ENCODE measurements at regions not wholly inside any gene's neighbourhood (a gene's known extent, or its start where the extent isn't known, plus 50 kb on each side); places are given as distances from the start of the nearest gene placed in this dataset.

DNA sequence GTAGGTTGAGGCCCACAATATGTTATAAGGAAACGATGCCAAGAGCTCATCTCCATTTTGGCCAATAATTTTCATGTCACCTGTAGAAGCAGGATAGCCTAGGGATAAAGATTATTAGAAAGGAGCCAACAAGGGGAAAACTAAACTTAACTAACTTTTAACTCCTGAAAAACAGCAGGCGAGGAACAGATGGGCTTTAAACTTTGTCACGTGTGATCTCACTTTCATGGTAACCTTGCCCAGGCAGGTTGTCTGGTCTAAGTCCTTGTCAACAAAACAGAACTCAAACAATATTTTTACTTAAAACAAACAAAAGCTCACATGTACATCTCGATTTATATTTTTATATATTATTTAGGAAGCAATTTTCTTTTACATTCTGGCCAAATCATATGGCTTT is 1672.0 kb downstream of the TP53TG3F start:
- H4K20me1 ChIP-seq (ENCODE audit: control insufficient read depth, insufficient read depth, low read length, poor library complexity, severe bottlenecking) = no peaks in the 10 kb centered on the region
- Mint-ChIP-seq H3K4me1 (no peaks in the 10 kb centered on the region), H3K9me3 (ENCODE audit: insufficient read depth) (peaks cover 3% of the 10 kb centered on the region), H3K4me3 (no peak overlapping the region), H3K27ac (no peak overlapping the region), H3K27me3 (no peaks in the 10 kb centered on the region)
- POLR2A ChIA-PET = no interaction called here
- no peak for ATAC-seq (ENCODE audit: low read depth)
- H3K4me1 ChIP-seq (ENCODE audit: control insufficient read depth in 2 of 2, insufficient read depth in 2 of 2, low read length in 2 of 2) = no peaks in the 10 kb centered on the region
- no peak overlapping the region for H3K27ac ChIP-seq (ENCODE audit: low read length in 2 of 2)
- H2AFZ ChIP-seq (ENCODE audit: insufficient read depth, low read depth, low read length, poor library complexity, severe bottlenecking) = no peak overlapping the region
- H3K36me3 ChIP-seq (replicated peaks in 1 of 2; ENCODE audit: control extremely low read depth in 1 of 2, control insufficient read depth in 1 of 2, extremely low read depth in 1 of 2, insufficient read depth in 2 of 2, low read length in 1 of 2) = no peaks in the 10 kb centered on the region
- DNase-seq = no peak
- WGBS (ENCODE audit: insufficient coverage) = 67% methylated on average over 2 of the region's 4 CpGs
- no peak overlapping the region for H3K4me2 ChIP-seq (replicated peaks; ENCODE audit: low read depth, low read length, poor library complexity, severe bottlenecking)
- H3K9me3 ChIP-seq (ENCODE audit: control extremely low read depth in 1 of 3, control insufficient read depth in 2 of 3, insufficient read depth in 1 of 3, low read length in 2 of 3) = peaks cover 0 to 5% (median 2%) of the 10 kb centered on the region in 3 donors
- TF ChIP-seq, protein P1, sequence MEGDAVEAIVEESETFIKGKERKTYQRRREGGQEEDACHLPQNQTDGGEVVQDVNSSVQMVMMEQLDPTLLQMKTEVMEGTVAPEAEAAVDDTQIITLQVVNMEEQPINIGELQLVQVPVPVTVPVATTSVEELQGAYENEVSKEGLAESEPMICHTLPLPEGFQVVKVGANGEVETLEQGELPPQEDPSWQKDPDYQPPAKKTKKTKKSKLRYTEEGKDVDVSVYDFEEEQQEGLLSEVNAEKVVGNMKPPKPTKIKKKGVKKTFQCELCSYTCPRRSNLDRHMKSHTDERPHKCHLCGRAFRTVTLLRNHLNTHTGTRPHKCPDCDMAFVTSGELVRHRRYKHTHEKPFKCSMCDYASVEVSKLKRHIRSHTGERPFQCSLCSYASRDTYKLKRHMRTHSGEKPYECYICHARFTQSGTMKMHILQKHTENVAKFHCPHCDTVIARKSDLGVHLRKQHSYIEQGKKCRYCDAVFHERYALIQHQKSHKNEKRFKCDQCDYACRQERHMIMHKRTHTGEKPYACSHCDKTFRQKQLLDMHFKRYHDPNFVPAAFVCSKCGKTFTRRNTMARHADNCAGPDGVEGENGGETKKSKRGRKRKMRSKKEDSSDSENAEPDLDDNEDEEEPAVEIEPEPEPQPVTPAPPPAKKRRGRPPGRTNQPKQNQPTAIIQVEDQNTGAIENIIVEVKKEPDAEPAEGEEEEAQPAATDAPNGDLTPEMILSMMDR (IDR thresholded peaks at IDR 0.05) = no peak
- TF ChIP-seq EZH2 (IDR thresholded peaks at IDR 0.05; ENCODE audit: borderline replicate concordance, insufficient read depth, low read depth, low read length, poor library complexity, severe bottlenecking) = no peak
- no peak overlapping the region for H3K4me3 ChIP-seq (ENCODE audit: control extremely low read depth in 1 of 5, extremely low read depth in 1 of 5, insufficient read depth in 1 of 5, low read depth in 2 of 5, low read length in 4 of 5)
- CTCF ChIA-PET = no interaction called here
- H3K79me2 ChIP-seq (ENCODE audit: control insufficient read depth, insufficient read depth, low read length) = no peaks in the 10 kb centered on the region
- H3K9ac ChIP-seq (ENCODE audit: low read length) = no peak overlapping the region
- no peaks in the 10 kb centered on the region for H3K27me3 ChIP-seq (replicated peaks in 1 of 4; ENCODE audit: control extremely low read depth in 1 of 4, control insufficient read depth in 3 of 4, insufficient read depth in 4 of 4, low read length in 3 of 4)
- intact Hi-C loops (cut with micrococcal nuclease) = no loop called here

GRCh38 chr16:35134471-35134870 is 1675.1 kb downstream of the TP53TG3F start:
- no peak for ATAC-seq (ENCODE audit: low read depth)
- Histone ChIP-seq H3K27me3 (replicated peaks in 1 of 4; ENCODE audit: control extremely low read depth in 1 of 4, control insufficient read depth in 3 of 4, insufficient read depth in 4 of 4, low read length in 3 of 4) (no peaks in the 10 kb centered on the region), H3K79me2 (ENCODE audit: control insufficient read depth, insufficient read depth, low read length) (no peaks in the 10 kb centered on the region), H3K4me3 (ENCODE audit: control extremely low read depth in 1 of 5, extremely low read depth in 1 of 5, insufficient read depth in 1 of 5, low read depth in 2 of 5, low read length in 4 of 5) (no peak overlapping the region), H3K27ac (ENCODE audit: low read length in 2 of 2) (no peak overlapping the region), H3K36me3 (replicated peaks in 1 of 2; ENCODE audit: control extremely low read depth in 1 of 2, control insufficient read depth in 1 of 2, extremely low read depth in 1 of 2, insufficient read depth in 2 of 2, low read length in 1 of 2) (no peaks in the 10 kb centered on the region), H3K9me3 (ENCODE audit: control extremely low read depth in 1 of 3, control insufficient read depth in 2 of 3, insufficient read depth in 1 of 3, low read length in 2 of 3) (peaks cover 0 to 7% (median 1%) of the 10 kb centered on the region in 3 donors), H3K9ac (ENCODE audit: low read length) (no peak overlapping the region), H3K4me1 (ENCODE audit: control insufficient read depth in 2 of 2, insufficient read depth in 2 of 2, low read length in 2 of 2) (no peaks in the 10 kb centered on the region), H3K4me2 (replicated peaks; ENCODE audit: low read depth, low read length, poor library complexity, severe bottlenecking) (no peak overlapping the region), H2AFZ (ENCODE audit: insufficient read depth, low read depth, low read length, poor library complexity, severe bottlenecking) (no peak overlapping the region), H4K20me1 (ENCODE audit: control insufficient read depth, insufficient read depth, low read length, poor library complexity, severe bottlenecking) (no peaks in the 10 kb centered on the region)
- TF ChIP-seq, protein P1 (IDR thresholded peaks at IDR 0.05) = no peak
- no peak for TF ChIP-seq EZH2 (IDR thresholded peaks at IDR 0.05; ENCODE audit: borderline replicate concordance, insufficient read depth, low read depth, low read length, poor library complexity, severe bottlenecking)
- Mint-ChIP-seq H3K4me3 (no peak overlapping the region), H3K4me1 (no peaks in the 10 kb centered on the region), H3K9me3 (ENCODE audit: insufficient read depth) (peaks cover 3% of the 10 kb centered on the region), H3K27me3 (no peaks in the 10 kb centered on the region), H3K27ac (no peak overlapping the region)
- ChIA-PET POLR2A (no interaction called here), CTCF (no interaction called here)
- DNase-seq = no peak
- no CpG with 5 or more reads among the region's 2 CpGs for WGBS (ENCODE audit: insufficient coverage)
- intact Hi-C loops (cut with micrococcal nuclease) = no loop called here

Data from B cell (primary cell).